HG03175 (cell line): ENCODE measurements at regions not wholly inside any gene's neighbourhood (a gene's known extent, or its start where the extent isn't known, plus 50 kb on each side); places are given as distances from the start of the nearest gene placed in this dataset.
"Not testable (repeated sequence)": the region's sequence is repeated elsewhere in the genome, so short reads cannot be mapped to it uniquely, and the experiment has no call there.

Experiments used
- ATAC-seq: cut with Tn5 transposase; IDR thresholded peaks from one replicate; pipeline ENCODE4 v1.9.1; 2021; ENCODE audit warnings: mild to moderate bottlenecking, moderate library complexity; ENCODE audit not compliant: unreplicated experiment

DNA sequence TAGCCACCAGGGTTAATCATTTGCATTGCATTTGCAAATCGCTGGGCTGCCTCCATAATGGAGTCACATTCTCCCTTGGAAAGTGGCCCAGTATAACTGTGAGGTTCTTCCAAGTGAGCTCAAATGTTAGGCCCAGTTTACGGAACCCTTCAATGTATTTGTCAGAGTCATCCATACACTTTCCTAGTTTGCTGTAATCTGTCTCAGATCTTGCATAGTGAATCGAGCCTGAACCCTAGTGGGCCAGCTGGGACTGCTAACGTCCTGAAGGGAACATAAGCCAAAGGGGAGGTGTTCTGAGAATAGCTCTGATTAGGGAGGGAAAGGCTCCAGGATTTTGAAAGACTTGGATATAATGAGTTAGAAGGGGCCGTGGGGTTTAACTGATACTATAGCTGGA, 406.3 kb downstream of the SLC6A15 start:
- no peak for ATAC-seq

DNA sequence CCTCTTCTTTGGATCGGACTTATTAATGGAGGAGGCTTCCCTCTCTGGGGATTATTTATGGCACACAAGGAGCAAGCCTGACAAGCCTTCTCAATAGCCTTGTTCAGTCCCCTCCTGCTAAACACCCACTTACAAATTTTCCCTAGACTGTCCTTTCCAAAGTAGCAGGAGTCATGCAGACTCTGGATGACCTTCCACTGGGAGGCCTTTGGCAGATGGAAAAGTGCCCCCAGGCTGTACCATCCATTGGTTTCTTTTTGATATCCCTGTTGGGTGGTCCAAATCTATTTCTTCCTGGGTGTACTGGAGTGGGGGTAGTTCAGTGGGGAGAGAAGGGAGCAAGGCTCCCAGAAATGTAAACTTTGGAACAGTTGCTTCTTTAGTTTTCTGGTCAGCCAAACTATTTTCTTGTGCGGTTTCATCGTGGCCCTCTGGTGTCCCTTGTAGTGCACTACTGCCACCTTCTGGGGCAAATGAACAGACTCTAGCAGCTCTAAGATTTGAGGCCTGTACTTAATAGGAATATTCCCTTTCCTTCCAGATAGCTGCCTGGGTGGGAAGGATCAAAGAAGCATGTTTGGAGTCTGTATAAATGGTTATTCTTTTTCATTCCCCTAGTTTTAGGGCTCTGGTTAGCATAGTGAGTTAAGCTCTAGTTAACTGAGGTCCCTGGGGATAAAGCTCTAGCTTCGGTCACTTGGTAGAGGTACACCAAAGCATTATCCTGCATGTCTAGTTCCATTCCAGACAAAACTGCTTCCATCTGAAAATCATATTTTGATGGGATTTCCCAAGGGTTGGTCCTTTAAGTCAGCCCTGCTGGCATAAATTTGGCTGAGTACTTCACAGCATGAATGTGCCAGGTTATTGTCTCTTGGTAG, 409.5 kb downstream of the SLC6A15 start:
- peak; percentile 78 for ATAC-seq

DNA sequence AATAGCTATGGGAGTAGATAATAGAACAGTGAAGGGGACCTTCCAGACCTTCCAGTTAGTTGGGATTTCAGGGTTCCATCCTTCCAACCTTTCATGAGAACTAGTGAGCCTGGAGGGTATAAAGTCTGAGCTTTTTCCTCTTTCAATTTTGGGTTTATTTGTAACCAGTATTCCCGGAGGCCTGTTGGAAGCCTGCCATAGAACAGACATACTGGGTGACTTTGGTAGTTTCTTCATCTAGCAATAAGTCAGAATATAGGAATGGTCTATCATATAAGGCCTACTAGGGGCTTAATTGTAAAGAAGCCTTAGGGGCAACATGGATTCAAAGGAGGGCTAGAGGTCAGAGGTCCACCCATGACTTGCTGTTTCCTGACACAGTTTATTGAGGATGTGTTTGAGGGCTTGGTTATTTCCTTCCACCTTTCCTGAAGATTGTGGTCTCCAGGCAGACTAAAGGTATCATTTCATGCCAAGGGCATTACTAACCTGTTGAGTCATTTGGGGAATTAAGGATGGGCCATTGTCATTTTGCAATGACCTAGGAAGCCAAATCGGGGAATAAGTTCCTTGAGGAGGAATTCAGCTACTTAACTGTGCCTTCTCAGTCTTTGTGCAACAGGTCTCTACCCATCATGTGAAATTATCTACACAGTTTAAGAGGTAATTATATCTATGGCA, 410.3 kb downstream of the SLC6A15 start:
- ATAC-seq, result no peak

DNA sequence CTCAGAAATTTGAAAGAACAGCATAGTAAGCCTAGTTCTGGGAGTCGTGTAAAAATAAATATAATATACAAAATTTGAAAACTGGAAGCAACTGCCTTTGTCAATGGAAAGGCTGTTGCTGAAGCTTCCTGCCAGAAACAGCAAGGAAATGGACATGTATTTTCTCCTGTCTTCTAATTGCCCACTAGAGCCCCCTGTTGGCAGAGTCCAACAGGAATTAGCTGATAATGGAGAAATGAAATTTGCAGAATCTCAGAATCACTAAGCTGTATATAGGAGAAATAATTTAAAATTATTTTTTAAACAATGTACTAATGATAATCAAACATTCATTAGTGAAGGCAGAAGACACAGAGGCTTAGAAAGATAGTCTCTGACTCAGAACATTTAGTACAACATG, 414.8 kb downstream of the SLC6A15 start:
- ATAC-seq, result no peak

DNA sequence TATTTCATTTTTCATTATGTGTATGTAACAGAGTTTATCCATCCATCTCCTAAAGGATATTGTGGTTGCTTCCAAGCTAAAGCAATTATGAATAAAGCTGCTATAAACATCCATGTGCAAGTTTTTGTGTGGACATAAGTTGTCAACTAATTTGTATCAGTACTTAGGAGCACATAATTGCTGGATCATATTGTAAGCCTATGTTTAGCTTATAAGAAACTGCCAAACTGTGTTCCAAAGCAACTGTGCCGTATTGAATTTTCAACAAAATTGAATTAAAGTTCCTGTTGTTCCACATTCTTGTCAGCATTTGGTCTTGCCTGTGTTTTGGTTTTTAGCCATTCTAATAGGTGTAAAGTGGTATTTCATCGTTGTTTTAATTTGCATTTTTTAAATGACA, 416.9 kb downstream of the SLC6A15 start:
- ATAC-seq, result no peak

DNA sequence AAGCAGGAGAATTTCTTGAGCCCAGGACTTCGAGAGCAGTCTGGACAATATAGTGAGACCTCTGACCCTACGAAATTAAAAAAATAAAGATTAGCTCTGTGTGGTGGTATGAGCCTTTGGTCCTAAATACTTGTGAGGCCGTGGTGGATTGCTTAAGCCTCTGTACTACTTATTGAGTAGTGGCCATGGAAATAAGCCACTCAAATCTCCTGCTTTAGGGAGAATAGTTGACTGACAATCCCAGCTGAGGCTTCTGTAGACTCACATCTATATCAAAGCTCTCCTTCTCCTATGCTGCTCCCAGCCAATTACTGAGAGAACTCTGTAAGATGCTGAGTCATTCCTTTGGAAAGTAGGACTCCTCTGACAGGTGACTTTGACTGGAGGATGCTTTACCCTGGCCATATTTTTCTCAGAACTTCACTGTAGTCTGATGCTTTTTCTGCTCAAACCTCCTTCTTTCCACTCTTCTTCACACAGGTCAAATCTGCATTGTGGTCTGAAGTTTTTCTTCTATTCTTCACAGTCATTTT, 420.2 kb downstream of the SLC6A15 start:
- no peak for ATAC-seq

DNA sequence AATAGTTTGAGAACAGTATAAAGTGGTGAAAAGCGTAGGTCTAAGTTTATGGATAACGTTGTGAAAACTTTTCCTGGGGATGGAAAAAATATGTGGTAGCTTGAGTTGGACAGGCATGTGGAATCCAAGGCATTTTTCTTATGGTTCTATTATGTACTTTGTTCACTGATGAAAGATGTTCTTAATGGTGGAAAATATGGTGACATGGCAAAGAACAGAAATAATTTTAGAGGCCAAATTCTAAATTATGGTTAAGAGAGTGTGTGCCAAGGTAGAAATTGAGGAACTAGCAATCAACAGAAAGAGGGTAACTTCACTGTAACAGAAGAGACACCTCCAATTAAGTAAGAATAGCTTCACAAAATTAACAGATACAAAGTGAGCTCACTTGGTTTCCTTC, 427.8 kb downstream of the SLC6A15 start:
- no peak for ATAC-seq

DNA sequence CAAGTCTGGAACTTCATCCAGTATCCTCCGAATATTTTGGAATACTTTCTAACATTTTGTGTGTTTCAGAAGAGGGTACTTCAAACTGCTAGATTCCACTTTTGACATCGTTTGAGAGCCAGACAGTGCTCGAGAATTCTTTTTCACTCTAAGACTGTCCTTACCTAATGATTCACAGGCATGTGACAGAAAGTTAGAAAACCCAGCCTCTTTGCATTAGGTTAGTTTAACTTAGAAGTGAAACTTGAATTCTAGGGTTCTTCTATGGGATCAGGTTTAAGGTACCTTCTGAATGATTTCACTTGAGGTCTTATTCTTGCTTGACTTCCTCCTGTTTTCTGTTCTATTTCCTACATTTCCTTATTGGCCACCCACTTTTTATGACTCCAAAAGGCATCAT, 431.8 kb downstream of the SLC6A15 start:
- no peak for ATAC-seq

DNA sequence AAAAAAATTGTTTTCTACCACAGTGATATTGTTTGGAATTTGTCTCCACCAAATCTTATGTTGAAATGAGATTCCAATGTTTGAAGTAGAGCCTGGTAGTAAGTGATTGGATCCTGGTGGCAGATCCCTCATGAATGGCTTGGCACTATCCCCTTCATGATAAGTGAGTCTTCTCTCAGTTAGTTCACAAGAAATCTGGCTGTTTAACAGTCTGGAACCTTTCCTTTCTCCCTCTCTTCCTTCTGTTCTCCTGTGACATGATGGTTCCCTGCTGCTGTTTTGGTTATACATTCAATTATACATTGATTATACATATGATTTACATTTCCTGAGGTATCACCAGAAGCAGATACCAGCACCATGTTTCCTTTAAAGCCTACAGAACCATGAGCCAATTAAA, 442.2 kb downstream of the SLC6A15 start:
- ATAC-seq, result no peak

DNA sequence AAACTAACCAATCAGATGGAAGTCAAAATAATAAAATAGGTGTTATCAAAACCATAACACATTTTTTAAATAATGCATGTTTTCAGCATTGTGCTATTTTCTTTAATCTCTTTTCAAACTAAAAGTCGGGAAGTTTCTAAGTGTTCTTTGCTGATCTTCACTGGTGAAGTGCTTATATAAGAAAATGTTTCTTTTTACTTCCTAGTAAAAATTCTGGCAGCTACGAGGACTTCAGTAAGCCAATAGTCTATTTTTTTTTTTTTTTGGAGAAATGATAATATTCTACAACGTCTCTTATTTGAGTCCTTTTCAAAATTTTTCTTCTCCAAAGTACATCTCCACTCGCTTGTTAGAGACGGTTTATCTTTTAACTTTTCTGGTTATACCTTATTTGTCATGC, 448.0 kb downstream of the SLC6A15 start:
- no peak for ATAC-seq

DNA sequence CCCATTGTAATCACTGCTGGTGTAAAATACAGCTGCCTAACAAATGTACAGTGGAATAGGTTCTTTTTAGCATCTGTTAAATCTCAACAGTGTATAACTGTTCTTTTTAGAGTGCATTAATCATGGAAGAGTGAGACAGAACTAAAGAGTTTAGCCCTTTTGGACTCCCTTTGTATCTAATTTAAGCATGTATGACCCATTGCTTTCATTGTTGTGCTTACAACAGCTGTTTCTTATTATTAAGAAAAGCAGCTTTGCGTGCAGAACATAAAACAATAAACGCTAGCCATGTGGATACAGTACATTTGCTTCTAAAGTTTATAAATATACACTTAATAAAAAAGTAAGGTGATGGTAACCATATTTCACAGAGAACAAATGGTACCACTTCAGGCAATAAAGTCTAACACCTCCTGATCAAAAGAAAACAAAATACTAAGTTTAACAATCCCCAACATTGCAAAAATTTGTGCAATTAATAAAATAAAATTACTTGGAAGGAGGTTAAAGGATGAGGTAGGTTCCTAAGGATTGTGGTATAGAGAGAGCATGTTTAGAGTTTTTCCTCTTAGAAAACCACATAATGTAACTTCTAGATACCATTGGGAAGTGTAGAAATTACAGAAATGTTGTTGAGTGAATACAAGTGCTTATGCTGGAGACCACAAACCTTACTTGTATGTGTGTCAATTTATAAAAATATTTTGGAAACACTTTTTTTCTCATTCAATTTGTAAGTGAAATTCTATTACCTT, 448.7 kb downstream of the SLC6A15 start:
- no peak for ATAC-seq

DNA sequence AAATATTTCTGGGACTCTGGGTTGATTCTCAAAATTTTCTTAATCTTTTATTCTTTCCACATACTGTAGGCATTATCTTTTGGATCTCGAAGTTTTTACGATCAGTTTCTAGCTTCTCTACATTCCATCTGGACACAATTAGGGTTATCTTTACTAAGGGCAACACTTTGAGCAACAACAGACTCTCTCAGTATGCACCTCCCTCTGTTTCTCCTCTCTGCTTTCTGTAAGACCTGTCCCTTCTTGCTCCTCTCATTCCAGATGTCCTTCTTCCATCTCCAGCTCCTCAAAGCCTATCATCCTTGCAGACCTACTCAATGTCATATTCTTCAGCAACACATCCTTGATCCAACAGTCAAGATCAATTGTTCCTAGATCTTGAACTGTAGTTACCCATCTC, 457.0 kb downstream of the SLC6A15 start:
- ATAC-seq, result no peak

DNA sequence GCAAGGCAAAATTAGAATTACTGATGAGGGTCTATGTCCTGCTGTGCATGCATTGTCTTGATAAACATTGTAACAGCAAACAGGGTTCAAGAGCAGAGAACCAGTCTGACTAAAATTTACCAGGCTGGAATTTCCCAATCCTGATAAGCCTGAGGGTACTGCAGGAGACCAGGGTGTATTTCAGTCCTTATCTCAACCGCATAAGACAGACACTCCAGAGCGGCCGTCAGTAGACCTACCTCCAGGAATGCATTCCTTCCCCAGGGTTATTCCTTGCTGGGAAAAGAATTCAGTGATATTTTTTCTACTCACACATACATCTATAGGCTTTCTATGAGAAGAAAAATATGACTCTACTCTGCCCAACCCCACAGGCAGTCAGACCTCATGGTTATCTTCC, 466.1 kb downstream of the SLC6A15 start:
- not testable (repeated sequence) for ATAC-seq

DNA sequence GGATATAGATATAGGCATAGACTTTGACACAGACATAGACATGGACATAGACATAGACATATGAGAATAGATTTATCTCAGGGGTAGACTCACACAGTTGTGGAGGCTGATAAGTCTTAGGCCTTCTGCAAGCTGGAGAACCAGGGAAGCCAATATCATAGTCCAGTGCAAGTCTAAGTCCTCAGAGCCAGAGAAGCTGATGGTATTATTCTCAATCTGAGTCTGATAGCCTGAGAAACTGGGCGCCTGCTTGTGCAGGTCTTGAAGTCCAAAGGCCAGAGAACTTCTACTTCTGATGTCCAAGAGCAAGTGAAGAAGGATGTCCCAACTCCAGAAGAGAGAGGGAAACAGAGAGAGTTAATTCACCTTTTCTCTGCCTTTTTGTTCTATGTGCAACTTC, 476.5 kb downstream of the SLC6A15 start:
- ATAC-seq, result no peak

DNA sequence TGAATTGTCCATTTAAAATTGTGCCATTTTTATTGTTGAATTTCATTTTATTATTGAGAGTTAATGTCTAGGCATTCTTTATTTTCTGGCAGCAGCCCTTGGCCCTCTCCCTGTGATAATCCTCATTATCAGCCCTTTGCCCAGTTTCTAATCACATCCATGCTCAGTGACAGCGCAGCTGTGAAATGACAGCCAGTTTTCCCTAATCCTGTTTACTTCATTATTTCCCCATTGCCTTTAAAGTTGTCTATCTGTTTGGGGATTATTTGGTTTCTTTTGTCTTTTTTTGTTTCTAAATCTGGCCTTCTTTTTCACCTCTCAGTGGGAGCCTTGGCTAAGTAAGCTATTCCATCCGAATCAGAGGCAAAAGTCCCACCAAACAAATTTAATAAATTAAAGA, 476.9 kb downstream of the SLC6A15 start:
- ATAC-seq, result no peak

DNA sequence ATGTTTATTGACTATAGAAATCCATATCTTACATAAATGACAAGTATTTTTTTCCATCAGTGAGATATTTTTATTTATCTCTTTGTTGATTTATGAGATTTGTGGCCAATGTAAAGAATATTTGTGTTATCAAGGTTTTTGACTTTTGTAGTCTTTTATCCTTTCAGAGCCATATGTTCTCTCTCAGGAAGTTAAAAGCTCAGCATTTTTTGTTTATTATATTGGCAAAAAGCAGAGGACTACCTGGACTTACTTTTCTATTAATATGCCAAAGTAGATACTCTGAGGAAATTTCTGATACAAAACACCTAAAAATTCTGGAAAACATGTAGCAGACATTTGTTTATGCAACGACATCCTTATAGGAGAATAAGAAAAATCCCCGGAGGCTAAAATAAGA, 490.3 kb downstream of the SLC6A15 start:
- no peak for ATAC-seq

DNA sequence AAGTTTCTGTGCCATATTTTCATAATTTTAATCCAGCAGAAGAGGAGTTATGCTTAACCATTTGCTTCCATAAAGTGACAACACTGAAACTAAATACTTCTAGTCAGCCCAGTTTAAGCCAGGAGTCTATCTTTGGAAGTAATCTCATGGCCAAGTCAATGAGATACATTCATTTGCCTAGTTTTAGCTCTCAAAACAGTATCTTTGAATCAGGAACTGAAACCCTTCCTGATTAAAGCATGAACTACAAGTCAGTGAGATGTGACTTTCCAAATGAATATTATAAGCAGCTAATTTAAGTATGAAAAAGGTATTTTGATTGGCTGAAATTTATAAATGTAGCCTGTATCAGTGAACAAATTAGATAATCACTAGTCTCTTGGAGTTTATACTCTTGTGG, 491.5 kb downstream of the SLC6A15 start:
- no peak for ATAC-seq

DNA sequence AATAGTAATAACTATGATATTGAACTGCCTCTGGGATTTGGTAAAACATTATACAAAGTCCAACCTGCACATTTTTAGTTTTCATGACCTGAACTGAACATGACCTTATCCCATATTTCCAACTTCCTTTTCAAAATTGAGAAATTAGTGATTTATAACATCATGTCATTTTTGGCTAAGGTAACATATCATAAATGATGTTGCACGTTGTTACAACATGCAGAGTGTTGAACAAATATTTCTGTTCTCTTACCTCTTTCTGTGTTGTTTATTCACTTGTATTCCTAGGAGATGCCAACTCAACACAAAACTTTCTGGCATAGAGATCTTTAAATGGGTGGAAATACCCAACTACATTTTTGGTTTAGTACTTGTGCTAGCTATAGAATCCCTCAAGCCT, 496.0 kb downstream of the SLC6A15 start:
- no peak for ATAC-seq

DNA sequence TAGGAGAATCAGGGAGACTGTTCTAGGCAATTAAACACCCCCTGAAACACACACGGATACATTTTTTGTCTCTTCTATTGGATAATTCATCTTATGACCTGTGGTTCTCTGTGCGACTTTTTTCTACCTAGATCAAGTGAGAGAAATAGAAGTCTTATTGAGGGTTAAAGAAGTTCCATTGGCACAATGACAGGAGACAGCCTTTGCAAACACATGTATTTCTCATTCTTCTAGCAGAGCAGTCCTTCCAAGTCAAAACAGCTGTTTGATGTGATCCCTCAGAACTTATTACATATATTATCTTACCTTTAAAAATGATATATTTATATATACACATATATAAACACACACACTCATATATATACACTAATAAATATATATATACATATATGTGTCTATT, 496.7 kb downstream of the SLC6A15 start:
- no peak for ATAC-seq

DNA sequence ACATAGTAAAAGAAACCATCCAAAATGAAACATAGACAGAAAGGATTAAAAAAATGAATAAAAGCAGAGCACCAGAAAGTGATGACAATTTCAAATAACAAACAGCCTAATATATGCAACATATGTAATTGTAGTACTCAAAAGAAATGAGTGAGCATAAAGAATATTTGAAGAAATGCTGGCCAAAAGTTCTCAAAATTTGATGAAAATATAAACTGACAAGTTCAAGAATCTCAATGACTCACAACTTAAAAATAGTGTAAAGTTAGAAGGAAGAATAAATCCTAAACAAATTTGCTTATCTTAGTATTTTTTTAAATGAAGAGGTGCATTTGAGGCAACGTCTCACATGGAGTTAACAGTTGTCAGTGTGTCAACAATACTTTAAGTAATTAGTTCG, 498.9 kb downstream of the SLC6A15 start:
- ATAC-seq, result no peak

DNA sequence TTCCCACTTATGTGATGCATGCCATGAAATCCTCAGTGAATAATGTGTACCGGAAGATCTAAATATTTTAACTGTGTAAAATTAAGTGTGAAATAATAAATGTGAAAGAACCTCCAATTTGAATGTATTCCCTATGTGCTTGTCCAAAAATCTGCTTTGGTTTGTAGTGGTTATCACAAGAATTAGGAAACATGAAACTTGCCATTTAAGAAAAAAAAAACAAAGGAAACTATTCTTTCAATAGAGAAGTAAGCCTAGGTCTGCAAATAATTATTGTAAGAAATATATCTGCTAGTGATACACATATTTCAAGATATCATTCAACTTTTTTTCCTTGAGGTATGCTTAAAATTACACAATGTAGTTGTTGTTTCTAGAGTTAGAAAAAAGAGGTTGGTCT, 500.4 kb downstream of the SLC6A15 start:
- no peak for ATAC-seq

DNA sequence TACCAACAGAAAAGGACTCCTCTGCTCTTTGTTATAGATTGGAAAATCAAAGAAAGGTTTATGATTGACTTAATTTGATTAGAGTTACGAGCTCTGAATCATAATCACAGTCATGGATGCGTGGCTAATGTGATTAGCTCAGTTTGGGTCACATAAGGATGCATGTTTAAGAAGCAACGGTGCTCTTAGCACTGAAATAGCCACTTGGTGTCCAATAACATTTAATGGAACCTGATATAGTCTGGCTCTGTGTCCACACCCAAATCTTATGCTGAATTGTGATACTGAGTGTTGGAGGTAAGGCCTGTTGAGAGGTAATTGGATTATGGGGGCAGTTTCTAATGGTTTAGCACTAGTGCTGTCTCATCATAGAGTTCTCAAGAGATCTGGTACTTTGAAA, 501.6 kb downstream of the SLC6A15 start:
- ATAC-seq, result no peak
